Activated naive CD4-positive, alpha-beta T cell treated with anti-CD3 and anti-CD28 coated beads, Interleukin-2, amount 50 U/mL, for 72 hours (primary cell): ENCODE measurements at regions not wholly inside any gene's neighbourhood (a gene's known extent, or its start where the extent isn't known, plus 50 kb on each side); places are given as distances from the start of the nearest gene placed in this dataset.
A peak's percentile ranks its signal among the peaks of the same experiment; 100 is the strongest.
"Not testable (repeated sequence)": the region's sequence is repeated elsewhere in the genome, so short reads cannot be mapped to it uniquely, and the experiment has no call there.

Experiments
- ATAC-seq, 2 donors: fragments of 150-1000 bp; cut with Tn5 transposase; 2 replicates each; pipeline ENCODE4 v1.10.0; 2021; ENCODE audit warnings: mild to moderate bottlenecking in 2 of 2, moderate library complexity in 2 of 2
- DNase-seq, 2 donors: peaks; one replicate each; pipeline ENCODE4 v3.0.0; 2021 to 2022; ENCODE audit warnings: low spot score in 2 of 2
- H3K27ac Mint-ChIP-seq, 2 donors: one replicate each; pipeline ENCODE4 v1.8.0; 2022; ENCODE audit warnings: mild to moderate bottlenecking in 2 of 2, mixed read lengths in 2 of 2
- H3K36me3 Mint-ChIP-seq, 2 donors: one replicate each; pipeline ENCODE4 v1.8.0; 2022; ENCODE audit warnings: mixed read lengths in 2 of 2
- H3K9me3 Mint-ChIP-seq, 2 donors: one replicate each; pipeline ENCODE4 v1.8.0; 2022; ENCODE audit warnings: mixed read lengths in 2 of 2

- no peak for ATAC-seq
These were observed 411.6 kb upstream of the DPP6 start for GRCh38 chr7:153640586-153640985.

GRCh38 chr7:153641199-153641598, 411.0 kb upstream of the DPP6 start:
- H3K36me3 Mint-ChIP-seq: peaks cover 0 to 9% of the 10 kb centered on the region in 2 donors
- no peak for ATAC-seq
- H3K27ac Mint-ChIP-seq: no peak overlapping the region
- H3K9me3 Mint-ChIP-seq: peaks cover 28 to 35% of the 10 kb centered on the region in 2 donors
- no peak for DNase-seq

More at GRCh38 chr7:153640586-153640985, 411.6 kb upstream of the DPP6 start:
- Mint-ChIP-seq H3K36me3 (peaks cover 0 to 9% of the 10 kb centered on the region in 2 donors), H3K9me3 (peaks cover 28 to 35% of the 10 kb centered on the region in 2 donors), H3K27ac (no peak overlapping the region)
- no peak for DNase-seq

DNA sequence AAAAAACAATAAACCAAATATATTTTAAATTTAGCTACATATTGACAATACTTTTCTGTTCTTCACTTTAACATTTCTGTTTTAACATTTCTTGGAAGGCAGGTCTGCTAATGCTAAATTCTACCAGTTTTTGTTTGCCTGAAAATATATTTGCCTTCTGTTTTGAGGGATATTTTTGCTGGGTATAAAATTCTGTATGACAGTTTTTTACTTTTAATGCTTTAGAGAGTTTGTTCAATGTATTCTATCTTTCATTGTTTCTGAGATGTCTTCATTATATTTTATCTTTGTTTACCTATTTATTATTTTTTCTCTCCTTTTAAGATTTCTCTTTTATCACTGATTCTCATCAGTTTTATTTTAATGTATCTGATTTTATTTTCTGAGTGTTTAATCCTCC, 409.2 kb upstream of the DPP6 start:
- no peak for ATAC-seq
- no peak for DNase-seq
- Mint-ChIP-seq H3K27ac (no peak overlapping the region), H3K9me3 (peaks cover 22 to 31% of the 10 kb centered on the region in 2 donors), H3K36me3 (no peaks in the 10 kb centered on the region)

- H3K36me3 Mint-ChIP-seq: peaks cover 4 to 8% of the 10 kb centered on the region in 2 donors
- ATAC-seq (no peak), DNase-seq (no peak)
- H3K9me3 Mint-ChIP-seq: peaks cover 4 to 8% of the 10 kb centered on the region in 2 donors
- no peak overlapping the region for H3K27ac Mint-ChIP-seq
These were observed 394.9 kb upstream of the DPP6 start for GRCh38 chr7:153657182-153657800.

- ATAC-seq: no peak
- H3K9me3 Mint-ChIP-seq: peaks cover 13 to 17% of the 10 kb centered on the region in 2 donors
- no peak overlapping the region for H3K27ac Mint-ChIP-seq
- H3K36me3 Mint-ChIP-seq: peaks cover 0 to 10% of the 10 kb centered on the region in 2 donors
- no peak for DNase-seq
These were observed 377.1 kb upstream of the DPP6 start for GRCh38 chr7:153675131-153675530.

DNA sequence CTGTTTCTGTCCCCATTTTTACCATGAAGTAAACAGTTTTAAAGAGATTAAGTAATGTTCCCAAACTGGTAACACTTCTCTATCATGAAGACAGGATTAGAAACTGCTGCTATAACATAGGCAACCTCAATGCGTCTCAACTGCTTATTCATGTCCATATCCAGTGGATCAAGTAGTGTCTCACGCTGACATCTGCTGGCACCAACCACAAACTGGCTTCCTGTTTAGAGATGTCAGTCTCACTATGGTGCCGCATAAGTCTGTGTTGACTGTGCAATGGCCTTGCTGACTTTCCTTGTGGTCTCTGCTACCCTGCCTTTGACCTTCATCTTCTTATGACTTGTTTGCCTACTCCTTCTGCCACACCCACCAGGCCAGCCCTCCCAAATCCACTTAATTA, 369.6 kb upstream of the DPP6 start:
- Mint-ChIP-seq H3K9me3 (peaks cover 7 to 12% of the 10 kb centered on the region in 2 donors), H3K27ac (no peak overlapping the region), H3K36me3 (peaks cover 0 to 13% of the 10 kb centered on the region in 2 donors)
- DNase-seq: no peak
- ATAC-seq: no peak

GRCh38 chr7:153696242-153696641, 356.0 kb upstream of the DPP6 start:
- ATAC-seq (no peak), DNase-seq (no peak)
- H3K36me3 Mint-ChIP-seq: no peaks in the 10 kb centered on the region
- no peak overlapping the region for H3K27ac Mint-ChIP-seq
- peaks cover 2 to 9% of the 10 kb centered on the region in 2 donors for H3K9me3 Mint-ChIP-seq

GRCh38 chr7:153698046-153698445, 354.2 kb upstream of the DPP6 start:
- peaks cover 9 to 18% of the 10 kb centered on the region in 2 donors for H3K9me3 Mint-ChIP-seq
- H3K27ac Mint-ChIP-seq: no peak overlapping the region
- DNase-seq (no peak), ATAC-seq (no peak)
- H3K36me3 Mint-ChIP-seq: no peaks in the 10 kb centered on the region

DNA sequence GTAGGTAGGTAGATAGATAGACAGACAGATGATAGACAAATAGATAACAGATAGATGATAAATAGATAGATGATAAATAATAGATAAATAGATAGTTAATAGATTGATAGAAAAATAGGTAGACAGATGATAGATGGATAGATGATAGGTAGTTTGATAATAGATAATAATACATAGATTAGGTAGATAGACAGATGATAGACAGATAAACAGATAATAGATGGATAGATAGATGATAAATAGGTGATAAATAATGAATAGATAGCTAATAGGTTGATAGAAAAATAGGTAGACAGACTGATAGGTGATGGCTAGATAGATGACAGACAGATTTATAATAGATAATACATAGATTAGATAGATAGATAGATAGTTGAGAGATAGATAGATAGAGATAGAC, 350.5 kb upstream of the DPP6 start:
- Mint-ChIP-seq H3K9me3 (peaks cover 9 to 18% of the 10 kb centered on the region in 2 donors), H3K36me3 (no peaks in the 10 kb centered on the region), H3K27ac (no peak overlapping the region)
- DNase-seq (no peak), ATAC-seq (no peak)

DNA sequence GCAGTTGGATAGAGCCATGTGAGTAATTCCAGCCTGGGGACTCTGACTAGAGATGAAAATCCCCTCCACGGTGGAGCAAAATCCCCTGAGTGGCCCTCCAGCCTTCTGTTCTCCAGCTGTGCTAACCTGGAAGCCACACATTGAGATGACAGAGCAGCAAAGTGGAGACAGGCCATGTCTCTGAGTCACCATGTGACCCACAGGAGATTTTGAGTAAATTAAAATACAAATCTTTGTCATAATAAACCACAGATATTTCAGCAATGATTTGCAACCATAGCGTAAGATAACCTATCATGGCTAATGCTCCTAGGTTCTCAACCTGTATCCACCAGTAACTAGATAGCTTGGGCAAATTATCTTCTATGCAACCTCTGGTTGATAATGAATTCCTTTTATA, 328.3 kb upstream of the DPP6 start:
- H3K9me3 Mint-ChIP-seq, H3K27ac Mint-ChIP-seq, H3K36me3 Mint-ChIP-seq, DNase-seq: not testable (repeated sequence)
- ATAC-seq: peak in 1 of 2 donors; percentile 56

DNA sequence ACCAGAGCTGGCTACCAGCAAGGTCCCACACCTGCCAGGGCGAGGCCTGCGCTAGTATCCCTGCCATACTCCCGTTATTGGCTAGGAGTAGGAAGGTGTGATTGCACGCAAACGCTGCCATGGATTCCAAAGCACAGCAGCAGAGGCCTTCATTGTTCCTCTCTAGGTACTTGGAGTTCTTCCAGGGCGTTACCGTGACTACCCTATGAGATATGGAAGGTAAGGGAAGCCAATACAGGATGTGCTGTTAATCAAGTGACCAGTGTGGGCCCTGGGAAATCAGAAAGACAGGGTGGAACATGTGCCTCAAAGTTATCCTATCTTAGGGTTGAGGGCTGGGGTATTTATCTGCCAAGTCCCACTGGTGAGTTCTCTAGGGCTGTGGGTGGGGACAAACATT, 320.7 kb upstream of the DPP6 start:
- ATAC-seq, H3K27ac Mint-ChIP-seq, H3K9me3 Mint-ChIP-seq, DNase-seq, H3K36me3 Mint-ChIP-seq: not testable (repeated sequence)

GRCh38 chr7:153743434-153743833, 308.8 kb upstream of the DPP6 start:
- DNase-seq, H3K36me3 Mint-ChIP-seq, ATAC-seq, H3K27ac Mint-ChIP-seq, H3K9me3 Mint-ChIP-seq: not testable (repeated sequence)

DNA sequence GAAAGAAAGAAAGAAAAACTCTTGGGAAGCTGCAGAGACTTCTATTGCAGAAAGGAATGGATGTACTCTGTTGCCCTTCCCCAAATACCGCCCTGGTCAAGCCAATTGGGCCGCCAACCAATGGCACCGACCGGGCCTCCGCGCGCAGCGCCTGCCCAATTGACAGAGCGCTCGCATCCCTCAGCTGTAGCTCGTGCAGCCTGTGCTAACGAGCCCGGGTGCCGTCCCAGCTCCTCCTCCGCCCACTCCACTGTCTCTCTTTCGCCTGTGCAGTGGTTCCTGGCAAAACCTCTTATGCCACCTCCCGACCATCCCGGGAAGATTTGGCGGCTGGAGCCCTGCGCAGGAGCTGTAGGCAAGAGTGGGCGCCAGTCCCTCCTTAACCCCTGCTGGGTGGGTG, 304.2 kb upstream of the DPP6 start:
- not testable (repeated sequence) for DNase-seq, H3K9me3 Mint-ChIP-seq, ATAC-seq, H3K36me3 Mint-ChIP-seq, H3K27ac Mint-ChIP-seq

- not testable (repeated sequence) for ATAC-seq, H3K36me3 Mint-ChIP-seq, DNase-seq, H3K9me3 Mint-ChIP-seq, H3K27ac Mint-ChIP-seq
These were observed 303.3 kb upstream of the DPP6 start for GRCh38 chr7:153748885-153749284.

- not testable (repeated sequence) for ATAC-seq, H3K36me3 Mint-ChIP-seq, DNase-seq, H3K27ac Mint-ChIP-seq
- peaks cover 12 to 14% of the 10 kb centered on the region in 2 donors for H3K9me3 Mint-ChIP-seq
These were observed 286.3 kb upstream of the DPP6 start for GRCh38 chr7:153765869-153766268.

DNA sequence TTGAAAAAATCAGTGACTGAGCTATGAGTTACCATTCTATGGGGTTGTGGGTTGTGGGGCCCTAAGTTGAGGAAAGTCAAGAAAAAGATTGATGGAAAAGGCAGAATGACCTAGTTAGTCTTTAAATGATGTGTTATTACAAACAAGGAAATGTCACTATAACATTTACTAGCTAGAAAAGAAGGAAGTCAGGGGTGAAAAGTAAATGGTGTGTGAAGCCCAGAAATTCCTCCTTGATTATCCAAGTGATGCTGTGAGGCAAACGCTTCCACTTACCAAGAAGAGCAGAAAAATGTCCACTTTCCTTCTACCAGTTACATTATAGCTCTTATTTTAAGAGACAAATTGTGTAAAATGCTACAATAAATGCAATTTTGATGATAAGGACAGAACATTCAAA, 285.3 kb upstream of the DPP6 start:
- not testable (repeated sequence) for H3K27ac Mint-ChIP-seq, ATAC-seq, DNase-seq, H3K36me3 Mint-ChIP-seq
- peaks cover 12 to 14% of the 10 kb centered on the region in 2 donors for H3K9me3 Mint-ChIP-seq

DNA sequence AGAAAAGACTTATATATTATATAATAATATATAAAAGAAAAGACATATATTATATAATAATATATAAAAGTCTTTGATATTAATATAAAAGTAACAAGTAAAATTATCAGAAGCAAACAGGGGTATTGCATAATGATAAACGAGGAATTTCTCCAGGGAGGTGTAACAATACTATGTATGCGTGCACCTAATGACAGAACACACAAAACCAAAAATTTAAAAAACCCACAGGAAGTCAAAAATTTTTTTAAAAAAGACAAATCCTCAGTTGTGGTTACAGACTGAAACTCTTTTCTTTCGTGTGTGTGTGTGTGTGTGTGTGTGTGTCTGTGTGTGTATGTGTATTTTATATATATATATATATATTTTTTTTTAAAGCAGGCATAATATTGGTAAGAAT, 279.2 kb upstream of the DPP6 start:
- peaks cover 0 to 5% of the 10 kb centered on the region in 2 donors for H3K36me3 Mint-ChIP-seq
- DNase-seq (no peak), ATAC-seq (no peak)
- H3K27ac Mint-ChIP-seq: no peak overlapping the region
- peaks cover 8% of the 10 kb centered on the region in 2 donors for H3K9me3 Mint-ChIP-seq

DNA sequence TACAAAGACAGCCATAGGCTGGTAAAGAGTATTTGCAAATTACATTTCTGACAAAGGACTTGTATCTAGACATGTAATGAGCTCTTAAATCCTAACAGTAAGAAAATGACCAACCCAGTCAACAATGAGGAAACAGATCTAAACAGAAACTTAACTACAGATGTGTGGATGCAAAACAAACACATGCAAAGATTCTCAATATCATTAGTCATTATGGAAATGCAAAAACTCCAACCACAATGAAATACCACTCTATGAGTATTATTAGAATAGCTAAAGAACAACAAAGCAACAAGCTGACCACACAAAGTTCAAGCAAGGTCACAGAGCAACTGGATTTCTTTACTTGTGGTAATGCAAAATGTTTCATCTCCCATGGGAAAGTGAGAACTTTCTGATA, 275.3 kb upstream of the DPP6 start:
- H3K9me3 Mint-ChIP-seq, H3K27ac Mint-ChIP-seq, DNase-seq, H3K36me3 Mint-ChIP-seq, ATAC-seq: not testable (repeated sequence)
